Right atrium auricular region (tissue), 2 donors: ENCODE measurements at regions not wholly inside any gene's neighbourhood (a gene's known extent, or its start where the extent isn't known, plus 50 kb on each side); places are given as distances from the start of the nearest gene placed in this dataset.
"Not testable (repeated sequence)": the region's sequence is repeated elsewhere in the genome, so short reads cannot be mapped to it uniquely, and the experiment has no call there.

Source experiments
- DNase-seq: peaks from one replicate; pipeline ENCODE4 v3.0.0-alpha.2; 2019; ENCODE audit warnings: low spot score
- H3K27ac ChIP-seq, 2 donors: fragments of 200-600 bp; sonication (generic); 1 replicate in 1 of 2; 2 replicates in 1 of 2; pipeline ENCODE4 v1.5.1; 2016 to 2019
- H3K27me3 ChIP-seq, 2 donors: fragments of 200-600 bp; sonication (generic); one replicate each; pipeline versions ENCODE4 v1.5.1 to v1.6.0; 2017 to 2019
- H3K36me3 ChIP-seq: fragments of 200-600 bp; sonication (generic); one replicate; pipeline ENCODE4 v1.5.1; 2016
- H3K4me1 ChIP-seq, 2 donors: fragments of 200-600 bp; sonication (generic); one replicate each; pipeline versions ENCODE4 v1.5.1 to v1.6.0; 2017 to 2019
- H3K4me3 ChIP-seq, 2 donors: fragments of 200-600 bp; sonication (generic); 1 replicate in 1 of 2; 2 replicates in 1 of 2; pipeline ENCODE4 v1.5.1; 2017 to 2019; ENCODE audit warnings: mild to moderate bottlenecking in 1 of 2, moderate library complexity in 1 of 2
- H3K9me3 ChIP-seq, 2 donors: fragments of 200-600 bp; sonication (generic); one replicate each; pipeline ENCODE4 v1.5.1; 2019
- TF ChIP-seq, protein P1 (sequence below), 2 donors: fragments of 200-600 bp; sonication (generic); IDR thresholded peaks; one replicate each; pipeline ENCODE4 v1.5.1; 2019; ENCODE audit warnings: antibody characterized with exemption in 2 of 2

DNA sequence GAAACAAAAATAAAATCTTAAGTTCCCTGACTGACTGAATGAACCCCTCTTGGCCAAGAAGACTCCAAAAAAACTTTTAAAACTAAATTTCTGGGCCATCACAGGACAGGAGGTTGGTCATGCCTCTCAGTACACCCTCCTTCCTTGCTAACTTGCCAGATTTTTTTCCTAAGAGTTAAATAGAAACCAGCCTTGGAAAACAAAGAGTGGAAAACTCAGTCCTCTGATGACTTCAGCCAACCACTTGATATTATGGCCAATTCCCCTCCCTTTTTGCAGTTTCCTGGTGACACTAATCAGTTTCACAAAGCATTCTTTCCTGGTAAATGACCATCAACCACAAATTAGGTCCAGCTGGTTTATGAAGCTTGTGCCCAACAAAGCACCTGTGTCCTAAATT is 134.8 kb downstream of the ZNF648 start:
- Histone ChIP-seq H3K4me3 (no peak overlapping the region), H3K4me1 (no peaks in the 10 kb centered on the region), H3K27ac (no peak overlapping the region), H3K27me3 (no peaks in the 10 kb centered on the region), H3K9me3 (no peaks in the 10 kb centered on the region), H3K36me3 (no peaks in the 10 kb centered on the region)
- no peak for DNase-seq
- TF ChIP-seq, protein P1, sequence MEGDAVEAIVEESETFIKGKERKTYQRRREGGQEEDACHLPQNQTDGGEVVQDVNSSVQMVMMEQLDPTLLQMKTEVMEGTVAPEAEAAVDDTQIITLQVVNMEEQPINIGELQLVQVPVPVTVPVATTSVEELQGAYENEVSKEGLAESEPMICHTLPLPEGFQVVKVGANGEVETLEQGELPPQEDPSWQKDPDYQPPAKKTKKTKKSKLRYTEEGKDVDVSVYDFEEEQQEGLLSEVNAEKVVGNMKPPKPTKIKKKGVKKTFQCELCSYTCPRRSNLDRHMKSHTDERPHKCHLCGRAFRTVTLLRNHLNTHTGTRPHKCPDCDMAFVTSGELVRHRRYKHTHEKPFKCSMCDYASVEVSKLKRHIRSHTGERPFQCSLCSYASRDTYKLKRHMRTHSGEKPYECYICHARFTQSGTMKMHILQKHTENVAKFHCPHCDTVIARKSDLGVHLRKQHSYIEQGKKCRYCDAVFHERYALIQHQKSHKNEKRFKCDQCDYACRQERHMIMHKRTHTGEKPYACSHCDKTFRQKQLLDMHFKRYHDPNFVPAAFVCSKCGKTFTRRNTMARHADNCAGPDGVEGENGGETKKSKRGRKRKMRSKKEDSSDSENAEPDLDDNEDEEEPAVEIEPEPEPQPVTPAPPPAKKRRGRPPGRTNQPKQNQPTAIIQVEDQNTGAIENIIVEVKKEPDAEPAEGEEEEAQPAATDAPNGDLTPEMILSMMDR (IDR thresholded peaks at IDR 0.05), result no peak

DNA sequence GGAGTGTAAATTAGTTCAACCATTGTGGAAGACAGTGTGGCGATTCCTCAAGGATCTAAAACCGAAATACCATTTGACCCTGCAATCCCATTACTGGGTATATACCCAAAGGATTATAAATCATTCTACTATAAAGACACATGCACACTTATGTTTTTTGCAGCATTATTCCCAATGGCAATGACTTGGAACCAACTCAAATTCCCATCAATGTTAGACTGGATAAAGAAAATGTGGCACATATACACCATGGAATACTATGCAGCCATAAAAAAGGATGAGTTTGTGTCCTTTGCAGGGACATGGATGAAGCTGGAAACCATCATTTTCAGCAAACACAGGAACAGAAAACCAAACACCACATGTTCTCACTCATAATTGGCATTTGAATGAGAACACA is 137.5 kb downstream of the ZNF648 start:
- not testable (repeated sequence) for H3K27me3 ChIP-seq, H3K27ac ChIP-seq, DNase-seq, H3K9me3 ChIP-seq, H3K4me1 ChIP-seq, H3K4me3 ChIP-seq, H3K36me3 ChIP-seq

DNA sequence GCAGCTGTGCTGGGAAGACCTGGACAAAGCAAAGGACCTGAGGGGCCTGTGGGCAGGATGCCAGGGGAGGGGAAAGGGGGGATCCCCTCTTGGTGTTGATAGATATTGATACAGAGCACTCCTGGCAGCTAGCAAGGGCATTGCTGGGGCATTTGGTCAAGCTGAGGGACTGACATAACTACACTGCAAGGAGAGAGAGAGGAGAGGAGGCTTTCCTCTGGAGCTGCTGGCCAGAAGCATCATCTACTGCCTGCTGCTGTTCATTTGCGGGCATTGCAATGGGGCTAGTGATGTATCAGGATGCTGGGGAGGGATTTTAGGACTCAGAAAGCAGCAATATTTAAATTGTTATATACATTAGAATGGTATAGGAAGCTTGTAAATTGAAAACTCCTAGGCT is 142.0 kb downstream of the ZNF648 start:
- Histone ChIP-seq H3K4me3 (no peak overlapping the region), H3K27ac (no peak overlapping the region), H3K27me3 (no peaks in the 10 kb centered on the region), H3K36me3 (no peaks in the 10 kb centered on the region), H3K4me1 (no peaks in the 10 kb centered on the region), H3K9me3 (no peaks in the 10 kb centered on the region)
- TF ChIP-seq, protein P1 (IDR thresholded peaks at IDR 0.05), result no peak
- DNase-seq, result no peak

DNA sequence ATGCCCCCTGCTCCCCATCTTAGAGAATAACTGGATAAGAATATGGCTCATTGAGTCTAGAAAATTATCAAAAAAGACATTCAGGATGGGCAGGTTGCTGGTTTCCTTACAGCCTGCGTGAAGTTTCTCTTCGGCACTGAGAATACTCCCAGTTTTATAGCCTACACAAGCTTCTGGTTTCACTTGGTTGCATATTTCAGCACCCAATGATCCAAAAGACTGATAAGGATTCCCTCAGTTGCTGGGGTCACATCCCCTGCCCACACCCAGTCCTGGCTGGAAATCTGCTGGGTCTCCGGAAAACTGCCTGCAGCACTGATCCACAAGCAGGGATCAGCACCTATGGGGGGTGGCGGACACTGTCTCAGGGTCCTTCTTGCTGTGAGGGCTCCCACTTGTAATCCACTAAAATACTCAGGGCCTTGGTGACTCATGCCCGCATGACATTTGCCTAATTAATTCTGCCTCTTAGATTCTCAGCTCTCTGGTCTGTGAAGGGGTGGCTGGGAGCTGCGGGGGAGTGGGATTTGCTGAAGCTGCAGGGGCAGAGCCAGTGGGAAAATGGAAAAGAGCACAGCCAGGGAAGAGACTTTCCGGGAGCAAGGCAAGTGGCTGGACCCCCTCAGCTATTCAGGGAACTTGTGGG is 142.5 kb downstream of the ZNF648 start:
- H3K9me3 ChIP-seq, result no peaks in the 10 kb centered on the region
- TF ChIP-seq, protein P1 (IDR thresholded peaks at IDR 0.05), result no peak
- no peaks in the 10 kb centered on the region for H3K36me3 ChIP-seq
- no peaks in the 10 kb centered on the region for H3K27me3 ChIP-seq
- no peak for DNase-seq
- H3K4me1 ChIP-seq, result no peaks in the 10 kb centered on the region
- no peak overlapping the region for H3K27ac ChIP-seq
- H3K4me3 ChIP-seq, result no peak overlapping the region

DNA sequence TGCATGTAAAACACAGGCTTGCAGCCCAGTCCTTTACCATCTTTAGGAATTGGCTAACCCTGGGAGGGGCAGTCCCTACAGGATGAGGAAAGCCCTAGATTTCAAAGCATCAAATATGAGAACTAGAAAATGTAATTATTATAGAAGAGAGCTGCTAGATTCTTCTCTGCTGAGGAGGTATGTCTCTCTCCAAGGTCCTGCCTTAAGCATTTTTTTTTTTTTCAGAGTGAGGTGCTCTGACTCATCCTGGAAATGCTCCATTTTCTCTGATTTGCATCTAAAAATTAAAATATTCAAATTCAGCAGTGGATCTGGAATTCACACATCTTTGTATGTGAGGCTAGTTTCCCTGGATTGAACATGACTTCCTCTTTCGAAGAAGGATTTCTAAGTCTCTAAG is 149.8 kb downstream of the ZNF648 start:
- no peak overlapping the region for H3K27ac ChIP-seq
- TF ChIP-seq, protein P1 (IDR thresholded peaks at IDR 0.05), result no peak
- no peak for DNase-seq
- H3K4me3 ChIP-seq, result no peak overlapping the region
- H3K9me3 ChIP-seq, result no peaks in the 10 kb centered on the region
- H3K36me3 ChIP-seq, result no peaks in the 10 kb centered on the region
- no peaks in the 10 kb centered on the region for H3K4me1 ChIP-seq
- H3K27me3 ChIP-seq, result no peaks in the 10 kb centered on the region

DNA sequence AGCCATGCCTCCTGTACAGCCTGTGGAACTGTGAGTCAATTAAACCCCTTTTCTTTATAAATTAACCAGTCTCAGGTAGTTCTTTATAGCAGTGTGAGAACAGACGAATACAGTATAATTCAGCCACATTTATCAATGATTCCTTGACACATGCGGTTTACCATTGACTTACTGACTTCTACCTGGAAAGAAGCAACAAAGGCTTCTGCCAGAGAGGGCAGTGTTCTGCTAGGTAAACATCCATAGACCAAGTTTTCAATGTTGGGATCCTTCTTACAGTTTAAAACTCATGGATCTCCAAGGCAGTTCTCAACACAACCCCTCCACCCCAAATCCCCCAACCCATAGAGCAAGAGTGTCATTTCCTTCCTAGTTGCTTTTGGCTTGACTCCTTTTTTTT is 150.6 kb downstream of the ZNF648 start:
- H3K4me1 ChIP-seq, result no peaks in the 10 kb centered on the region
- H3K4me3 ChIP-seq, result no peak overlapping the region
- no peaks in the 10 kb centered on the region for H3K27me3 ChIP-seq
- no peak for DNase-seq
- TF ChIP-seq, protein P1 (IDR thresholded peaks at IDR 0.05), result no peak
- H3K9me3 ChIP-seq, result no peaks in the 10 kb centered on the region
- no peaks in the 10 kb centered on the region for H3K36me3 ChIP-seq
- no peak overlapping the region for H3K27ac ChIP-seq
